ENCODE measurements at regions not wholly inside any gene's neighbourhood (a gene's known extent, or its start where the extent isn't known, plus 50 kb on each side); places are given as distances from the start of the nearest gene placed in this dataset.
"Not testable (repeated sequence)": the region's sequence is repeated elsewhere in the genome, so short reads cannot be mapped to it uniquely, and the experiment has no call there.

GRCh38 chr7:106526617-106527016, 134.3 kb downstream of the CCDC71L start:
- in situ Hi-C loops (cut with MboI; ENCODE audit: low sequenced_read_pairs), result not testable (repeated sequence)

GRCh38 chr7:106524690-106525059, 136.3 kb downstream of the CCDC71L start:
- in situ Hi-C loops (cut with MboI; ENCODE audit: low sequenced_read_pairs), result no loop called here

- in situ Hi-C loops (cut with MboI; ENCODE audit: low sequenced_read_pairs), result no loop called here
Observed at GRCh38 chr7:106523482-106523881, 137.5 kb downstream of the CCDC71L start.

- in situ Hi-C loops (cut with MboI; ENCODE audit: low sequenced_read_pairs), result no loop called here
Observed at GRCh38 chr7:106522696-106523095, 138.3 kb downstream of the CCDC71L start.

DNA sequence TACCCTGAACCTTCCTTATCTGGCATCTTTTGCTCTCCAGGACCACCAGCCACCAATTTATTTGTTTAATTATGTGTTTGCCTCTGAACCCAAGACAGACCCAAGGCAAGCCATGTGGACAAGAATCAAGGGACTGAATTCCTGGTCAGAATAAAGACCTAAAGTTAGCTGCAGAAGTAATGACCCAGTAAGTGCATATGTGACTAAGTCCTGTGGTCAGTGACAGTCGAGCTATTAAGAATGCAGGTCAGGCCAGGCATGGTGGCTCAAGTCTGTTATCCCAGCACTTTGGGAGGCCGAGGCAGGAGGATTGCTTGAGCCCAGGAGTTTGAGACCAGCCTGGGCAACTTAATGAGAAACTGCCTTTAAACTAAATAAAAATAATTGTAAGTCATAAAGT, 139.4 kb downstream of the CCDC71L start:
- in situ Hi-C loops (cut with MboI; ENCODE audit: low sequenced_read_pairs), result no loop called here

GRCh38 chr7:106520962-106521514, 139.9 kb downstream of the CCDC71L start:
- in situ Hi-C loops (cut with MboI; ENCODE audit: low sequenced_read_pairs), result no loop called here

GRCh38 chr7:106518967-106519366, 142.0 kb downstream of the CCDC71L start:
- in situ Hi-C loops (cut with MboI; ENCODE audit: low sequenced_read_pairs), result no loop called here

DNA sequence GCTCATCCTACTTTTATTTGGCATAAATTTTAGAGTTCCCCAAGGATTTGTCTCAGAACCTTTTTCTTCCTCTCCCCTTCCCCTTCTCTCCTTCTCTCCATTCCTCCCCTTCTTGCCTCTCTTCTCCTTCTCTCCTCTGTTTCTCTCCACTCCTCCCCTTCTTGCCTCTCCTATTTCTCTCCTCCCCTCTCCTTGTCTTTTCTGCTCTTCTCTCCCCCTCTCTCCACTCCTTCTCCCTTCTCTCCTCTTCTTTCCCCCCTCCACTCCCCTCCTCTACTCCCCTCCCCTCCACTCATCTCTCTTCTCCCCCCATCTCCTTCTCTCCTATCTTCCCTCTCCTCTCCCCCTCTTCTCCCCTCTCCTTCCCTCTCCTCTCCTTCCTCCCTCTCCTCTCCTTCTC, 142.7 kb downstream of the CCDC71L start:
- in situ Hi-C loops (cut with MboI; ENCODE audit: low sequenced_read_pairs), result no loop called here

DNA sequence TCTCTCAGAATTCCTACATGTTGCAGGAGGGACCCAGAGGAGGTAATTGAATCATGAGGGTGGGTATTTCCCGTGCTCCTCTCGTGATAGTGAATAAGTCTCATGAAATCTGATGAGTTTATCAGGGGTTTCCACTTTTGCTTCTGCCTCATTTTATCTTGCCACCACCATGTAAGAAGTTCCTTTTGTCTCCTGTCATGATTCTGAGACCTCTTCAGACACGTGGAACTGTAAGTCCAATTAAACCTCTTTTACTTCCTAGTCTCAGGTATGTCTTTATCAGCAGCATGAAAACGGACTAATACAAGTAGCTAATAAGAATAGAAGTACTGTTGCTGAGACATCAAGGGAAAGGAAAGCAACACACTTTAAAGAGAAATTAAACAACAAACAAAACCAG, 143.4 kb downstream of the CCDC71L start:
- in situ Hi-C loops (cut with MboI; ENCODE audit: low sequenced_read_pairs), result no loop called here

- in situ Hi-C loops (cut with MboI; ENCODE audit: low sequenced_read_pairs), result no loop called here
Observed at GRCh38 chr7:106515321-106515720, 145.6 kb downstream of the CCDC71L start.

DNA sequence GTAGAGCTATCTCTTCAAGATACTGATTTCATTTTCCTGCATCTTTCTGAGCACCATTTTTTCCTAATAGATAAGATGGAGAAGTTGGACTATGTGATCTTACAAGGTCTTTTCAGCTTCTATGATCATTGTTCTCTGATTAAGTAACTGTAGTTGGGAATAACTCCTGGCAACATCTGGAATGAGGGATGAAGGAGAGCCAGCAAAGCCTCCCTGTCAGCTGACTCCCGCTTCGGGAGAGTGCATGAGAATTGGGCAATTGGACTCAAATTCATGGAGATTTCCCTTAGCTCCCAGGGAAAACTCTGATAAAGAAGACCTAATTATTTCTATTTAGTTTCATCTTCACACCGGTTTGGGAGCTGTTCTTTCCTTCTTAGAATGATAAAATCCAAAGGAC, 146.1 kb downstream of the CCDC71L start:
- in situ Hi-C loops (cut with MboI; ENCODE audit: low sequenced_read_pairs), result no loop called here

DNA sequence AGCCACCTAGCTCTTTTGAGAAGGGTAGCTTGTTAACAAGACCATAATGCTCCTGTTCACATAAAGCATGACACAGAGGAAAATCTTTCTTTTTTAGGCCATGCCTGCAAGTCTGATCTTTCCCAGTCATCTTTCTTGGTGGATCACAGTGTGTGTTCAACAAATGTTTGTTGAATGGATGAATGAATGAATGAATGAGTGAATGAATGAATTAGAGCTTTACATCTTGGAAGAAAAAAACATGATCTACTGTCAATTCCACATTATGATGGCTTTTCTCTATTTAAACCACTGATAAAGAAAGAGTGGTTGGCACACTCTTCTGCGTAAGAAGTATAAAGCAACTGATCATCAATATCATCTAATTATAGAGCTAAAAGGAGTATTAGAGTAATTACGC, 148.7 kb downstream of the CCDC71L start:
- in situ Hi-C loops (cut with MboI; ENCODE audit: low sequenced_read_pairs), result no loop called here

DNA sequence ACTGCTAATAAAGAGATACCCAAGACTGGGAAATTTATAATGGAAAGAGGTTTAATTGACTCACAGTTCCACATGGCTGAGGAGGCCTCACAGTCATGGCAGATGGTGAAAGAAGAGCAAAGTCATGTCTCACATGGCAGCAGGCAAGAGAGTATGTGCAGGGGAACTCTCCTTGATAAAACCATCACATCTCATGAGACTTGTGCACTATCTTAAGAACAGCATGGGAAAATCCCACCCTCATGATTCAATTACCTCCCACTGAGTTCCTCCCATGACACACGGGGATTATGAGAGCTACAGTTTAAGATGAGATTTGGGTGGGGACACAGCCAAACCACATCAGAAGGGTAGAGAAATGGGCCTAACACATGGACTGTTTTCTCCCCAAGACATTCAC, 156.3 kb downstream of the CCDC71L start:
- in situ Hi-C loops (cut with MboI; ENCODE audit: low sequenced_read_pairs), result no loop called here

DNA sequence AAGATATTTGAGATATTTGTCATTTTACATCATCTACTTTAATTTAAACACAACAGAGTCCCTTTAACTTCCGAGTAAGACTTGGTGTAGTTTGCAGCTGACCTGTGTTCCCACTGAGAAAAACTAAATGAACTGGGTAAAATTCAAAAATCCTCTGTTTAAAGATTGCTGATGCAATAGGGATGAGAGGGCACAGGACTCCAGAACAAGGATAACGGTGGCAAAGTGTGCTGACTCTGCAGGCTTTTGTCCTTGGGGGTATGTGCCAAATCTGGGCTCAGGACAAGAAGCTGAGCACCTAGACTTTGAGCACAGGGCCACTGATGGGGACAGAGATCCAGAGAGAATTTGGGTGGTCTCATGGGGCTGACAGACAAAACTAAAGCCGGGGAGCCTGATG, 156.8 kb downstream of the CCDC71L start:
- in situ Hi-C loops (cut with MboI; ENCODE audit: low sequenced_read_pairs), result no loop called here

GRCh38 chr7:106503626-106504025, 157.3 kb downstream of the CCDC71L start:
- in situ Hi-C loops (cut with MboI; ENCODE audit: low sequenced_read_pairs), result no loop called here

DNA sequence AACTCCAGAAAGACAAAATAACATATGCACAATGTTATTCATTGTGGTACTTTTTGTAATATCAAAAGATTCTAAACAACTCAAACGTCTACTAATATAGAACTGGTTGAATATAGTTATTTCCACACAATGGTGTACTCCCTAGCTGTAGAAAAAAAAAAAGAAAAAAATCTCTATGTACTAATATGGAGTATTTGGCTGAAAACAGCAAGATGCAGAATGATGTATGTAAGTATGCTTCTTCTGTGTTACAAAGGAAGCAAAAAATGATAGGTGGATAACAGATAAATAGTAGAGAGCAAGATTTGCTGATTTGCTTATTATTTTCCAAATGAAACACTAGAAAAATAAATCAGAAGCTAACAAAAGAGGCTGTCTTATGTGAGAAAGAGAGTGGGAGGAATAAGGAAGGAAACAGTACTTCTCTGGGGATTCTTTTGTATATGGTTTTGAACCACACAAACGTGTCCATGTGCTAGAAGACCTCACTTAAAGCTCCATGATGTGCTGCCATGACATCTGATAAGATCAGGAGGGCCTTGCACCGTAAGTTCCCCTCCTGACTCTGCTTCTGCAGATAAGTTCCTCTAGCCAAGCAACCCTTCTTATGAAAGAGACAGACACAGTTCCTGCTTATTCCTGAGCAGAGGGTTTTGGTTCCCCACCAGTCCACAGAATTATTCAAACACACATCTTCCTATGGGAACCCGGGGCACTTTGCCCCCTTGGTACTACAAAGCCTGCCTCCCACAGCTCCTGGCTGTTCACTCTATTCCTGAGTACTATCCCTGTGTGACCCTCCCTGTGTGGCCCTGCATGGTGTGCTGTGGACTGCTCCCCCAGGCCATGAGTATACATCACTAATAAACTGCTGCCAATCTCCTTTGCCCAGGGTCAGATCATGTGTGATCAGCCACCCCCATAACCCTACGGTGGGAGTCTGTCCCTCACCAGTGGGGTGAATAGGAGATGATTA, 159.1 kb downstream of the CCDC71L start:
- in situ Hi-C loops (cut with MboI; ENCODE audit: low sequenced_read_pairs), result no loop called here

DNA sequence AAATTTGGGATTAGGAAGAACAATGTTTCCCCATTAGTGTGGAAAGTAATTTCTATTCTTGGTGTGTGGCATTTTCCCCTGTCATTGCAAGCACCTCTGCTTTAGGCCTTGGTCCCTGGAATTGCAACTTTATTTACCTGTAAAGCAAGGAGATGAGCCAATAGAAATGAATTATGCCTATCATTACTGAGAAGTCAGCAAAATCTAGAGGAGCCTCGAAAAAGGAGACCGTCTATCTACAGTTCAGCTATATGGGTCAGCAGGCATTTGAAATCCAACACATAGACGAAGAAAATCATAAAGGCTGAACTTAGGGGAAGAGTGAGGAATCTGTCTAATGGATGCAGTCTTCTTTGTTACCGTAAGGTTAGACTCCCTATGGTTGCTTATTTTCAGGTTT, 161.1 kb downstream of the CCDC71L start:
- in situ Hi-C loops (cut with MboI; ENCODE audit: low sequenced_read_pairs), result no loop called here

GRCh38 chr7:106498005-106498404, 163.0 kb downstream of the CCDC71L start:
- in situ Hi-C loops (cut with MboI; ENCODE audit: low sequenced_read_pairs), result not testable (repeated sequence)

GRCh38 chr7:106493041-106493731, 167.8 kb downstream of the CCDC71L start:
- in situ Hi-C loops (cut with MboI; ENCODE audit: low sequenced_read_pairs), result no loop called here

- in situ Hi-C loops (cut with MboI; ENCODE audit: low sequenced_read_pairs), result no loop called here
Observed at GRCh38 chr7:106488465-106488864, 172.5 kb downstream of the CCDC71L start.

DNA sequence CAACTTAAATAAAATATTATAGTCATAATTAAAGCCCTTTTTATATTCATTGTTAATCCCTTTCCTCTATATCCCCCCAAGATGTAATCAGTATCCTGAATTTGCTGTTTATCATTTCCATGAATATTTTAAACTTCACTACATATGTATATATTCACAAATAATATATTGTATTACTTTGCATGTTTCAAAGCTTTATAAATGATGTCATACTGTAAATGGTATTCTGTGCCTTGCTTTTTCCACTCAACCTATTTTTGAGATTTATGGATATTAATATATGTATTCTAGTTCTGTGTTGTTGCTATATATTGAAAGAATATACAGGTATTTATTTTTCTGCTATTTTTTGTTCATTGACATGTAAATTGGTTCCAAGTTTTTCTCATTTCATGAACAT, 173.1 kb downstream of the CCDC71L start:
- in situ Hi-C loops (cut with MboI; ENCODE audit: low sequenced_read_pairs), result no loop called here

- in situ Hi-C loops (cut with MboI; ENCODE audit: low sequenced_read_pairs), result no loop called here
Observed at GRCh38 chr7:106486331-106486730, 174.6 kb downstream of the CCDC71L start.

All from hTERT RPE-1 (cell line).